CMK (cell line): ENCODE measurements at regions not wholly inside any gene's neighbourhood (a gene's known extent, or its start where the extent isn't known, plus 50 kb on each side); places are given as distances from the start of the nearest gene placed in this dataset.

Experiments
- DNase-seq: peaks from one replicate; pipeline ENCODE4 v3.0.0-alpha.2; 2010; ENCODE audit warnings: low read depth

GRCh38 chr18:44594799-44595467 is 85.8 kb upstream of the SETBP1 start:
- no peak for DNase-seq

GRCh38 chr18:44597797-44598196 is 82.9 kb upstream of the SETBP1 start:
- DNase-seq: no peak

GRCh38 chr18:44598514-44598913 is 82.2 kb upstream of the SETBP1 start:
- no peak for DNase-seq

- DNase-seq: no peak
Measured at GRCh38 chr18:44599412-44599811, 81.3 kb upstream of the SETBP1 start.

GRCh38 chr18:44601447-44601846 is 79.2 kb upstream of the SETBP1 start:
- no peak for DNase-seq

GRCh38 chr18:44602380-44602779 is 78.3 kb upstream of the SETBP1 start:
- no peak for DNase-seq

- no peak for DNase-seq
Measured at GRCh38 chr18:44602845-44603244, 77.8 kb upstream of the SETBP1 start.

GRCh38 chr18:44609181-44609941 is 71.3 kb upstream of the SETBP1 start:
- no peak for DNase-seq

GRCh38 chr18:44620812-44621211 is 59.9 kb upstream of the SETBP1 start:
- no peak for DNase-seq

- DNase-seq: no peak
Measured at GRCh38 chr18:44624052-44624451, 56.6 kb upstream of the SETBP1 start.

GRCh38 chr18:44625386-44625785 is 55.3 kb upstream of the SETBP1 start:
- DNase-seq: no peak

GRCh38 chr18:44626236-44626635 is 54.5 kb upstream of the SETBP1 start:
- DNase-seq: no peak

- no peak for DNase-seq
Measured at GRCh38 chr18:44626807-44627206, 53.9 kb upstream of the SETBP1 start.

GRCh38 chr18:44627280-44627679 is 53.4 kb upstream of the SETBP1 start:
- no peak for DNase-seq

GRCh38 chr18:44629406-44629805 is 51.3 kb upstream of the SETBP1 start:
- no peak for DNase-seq

GRCh38 chr18:44630118-44630517 is 50.6 kb upstream of the SETBP1 start:
- no peak for DNase-seq
